ENCODE measurements at regions not wholly inside any gene's neighbourhood (a gene's known extent, or its start where the extent isn't known, plus 50 kb on each side); places are given as distances from the start of the nearest gene placed in this dataset.

DNA sequence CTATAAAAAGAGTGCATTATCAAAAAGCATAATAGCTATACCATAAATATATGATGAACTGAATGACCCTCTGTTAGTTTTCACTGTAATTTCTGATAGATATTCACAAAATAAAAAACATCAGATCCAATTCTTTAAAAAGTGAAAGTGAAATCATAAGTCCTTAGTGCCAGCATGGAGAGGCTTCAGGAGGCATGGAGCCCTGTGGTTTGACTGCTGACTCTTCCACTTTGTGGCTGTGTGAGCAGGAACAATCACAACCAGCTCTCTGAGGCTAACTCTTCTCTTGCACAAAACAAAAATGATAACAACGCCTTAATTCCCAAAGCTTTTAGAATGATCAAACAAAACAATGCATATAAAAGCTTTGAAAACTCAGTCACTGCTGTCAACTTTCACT is 1143.9 kb downstream of the PDHA2 start:
- TF ChIP-seq, protein P1, sequence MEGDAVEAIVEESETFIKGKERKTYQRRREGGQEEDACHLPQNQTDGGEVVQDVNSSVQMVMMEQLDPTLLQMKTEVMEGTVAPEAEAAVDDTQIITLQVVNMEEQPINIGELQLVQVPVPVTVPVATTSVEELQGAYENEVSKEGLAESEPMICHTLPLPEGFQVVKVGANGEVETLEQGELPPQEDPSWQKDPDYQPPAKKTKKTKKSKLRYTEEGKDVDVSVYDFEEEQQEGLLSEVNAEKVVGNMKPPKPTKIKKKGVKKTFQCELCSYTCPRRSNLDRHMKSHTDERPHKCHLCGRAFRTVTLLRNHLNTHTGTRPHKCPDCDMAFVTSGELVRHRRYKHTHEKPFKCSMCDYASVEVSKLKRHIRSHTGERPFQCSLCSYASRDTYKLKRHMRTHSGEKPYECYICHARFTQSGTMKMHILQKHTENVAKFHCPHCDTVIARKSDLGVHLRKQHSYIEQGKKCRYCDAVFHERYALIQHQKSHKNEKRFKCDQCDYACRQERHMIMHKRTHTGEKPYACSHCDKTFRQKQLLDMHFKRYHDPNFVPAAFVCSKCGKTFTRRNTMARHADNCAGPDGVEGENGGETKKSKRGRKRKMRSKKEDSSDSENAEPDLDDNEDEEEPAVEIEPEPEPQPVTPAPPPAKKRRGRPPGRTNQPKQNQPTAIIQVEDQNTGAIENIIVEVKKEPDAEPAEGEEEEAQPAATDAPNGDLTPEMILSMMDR (IDR thresholded peaks at IDR 0.05; ENCODE audit: low read depth, low read length, poor library complexity, severe bottlenecking): no peak
- TF ChIP-seq EZH2phosphoT487 (IDR thresholded peaks at IDR 0.05; ENCODE audit: borderline replicate concordance, low read length): no peak

Data from DOHH2 (cell line).